HEK293T (cell line): ENCODE measurements at regions not wholly inside any gene's neighbourhood (a gene's known extent, or its start where the extent isn't known, plus 50 kb on each side); places are given as distances from the start of the nearest gene placed in this dataset.

Source experiments
- BHLHE40 ChIP-seq: fragments of 450-650 bp; IDR thresholded peaks from 2 replicates; pipeline ENCODE4 v1.6.1; 2016; ENCODE audit warnings: mild to moderate bottlenecking, moderate library complexity, borderline replicate concordance
- HDGF ChIP-seq: fragments of 450-650 bp; IDR thresholded peaks from 2 replicates; pipeline ENCODE4 v1.6.1; 2017; ENCODE audit warnings: antibody characterized with exemption, borderline replicate concordance
- TARDBP ChIP-seq: fragments of 450-650 bp; IDR thresholded peaks from 2 replicates; pipeline ENCODE4 v1.6.1; 2016
- TF ChIP-seq, protein P1 (sequence below): fragments of 450-650 bp; IDR thresholded peaks from 2 replicates; pipeline ENCODE4 v1.6.1; 2016

DNA sequence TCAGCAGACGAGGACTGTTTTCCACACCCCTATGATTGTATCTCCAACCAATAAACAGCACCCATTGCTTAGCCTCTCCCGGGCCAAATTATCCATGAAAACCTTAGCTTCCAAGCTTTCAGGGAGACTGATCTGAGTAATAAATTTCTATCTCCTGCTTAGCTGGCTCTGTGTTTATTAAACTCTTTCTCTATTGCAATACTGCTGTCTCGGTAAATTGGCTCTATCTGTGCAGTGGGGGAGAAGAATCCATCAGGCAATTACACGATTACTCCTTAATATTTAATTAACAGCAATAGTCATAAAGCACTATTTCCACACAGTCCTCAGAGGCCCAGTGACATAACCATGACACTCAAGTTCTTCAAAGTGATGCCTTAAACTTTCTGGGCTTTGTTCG lies 1122.8 kb downstream of the TYW1 start:
- TF ChIP-seq, protein P1, sequence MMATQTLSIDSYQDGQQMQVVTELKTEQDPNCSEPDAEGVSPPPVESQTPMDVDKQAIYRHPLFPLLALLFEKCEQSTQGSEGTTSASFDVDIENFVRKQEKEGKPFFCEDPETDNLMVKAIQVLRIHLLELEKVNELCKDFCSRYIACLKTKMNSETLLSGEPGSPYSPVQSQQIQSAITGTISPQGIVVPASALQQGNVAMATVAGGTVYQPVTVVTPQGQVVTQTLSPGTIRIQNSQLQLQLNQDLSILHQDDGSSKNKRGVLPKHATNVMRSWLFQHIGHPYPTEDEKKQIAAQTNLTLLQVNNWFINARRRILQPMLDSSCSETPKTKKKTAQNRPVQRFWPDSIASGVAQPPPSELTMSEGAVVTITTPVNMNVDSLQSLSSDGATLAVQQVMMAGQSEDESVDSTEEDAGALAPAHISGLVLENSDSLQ, result no peak
- TF ChIP-seq HDGF (no peak), TARDBP (no peak), BHLHE40 (no peak)
